PC-3 (cell line): ENCODE measurements at regions not wholly inside any gene's neighbourhood (a gene's known extent, or its start where the extent isn't known, plus 50 kb on each side); places are given as distances from the start of the nearest gene placed in this dataset.

Experiments used
- CTCF ChIP-seq: fragments of 300-600 bp; sonication (generic); conservative IDR thresholded peaks from 2 replicates; pipeline ENCODE4 v1.5.1; 2017; ENCODE audit warnings: antibody characterized with exemption, low read depth, mild to moderate bottlenecking, low read length
- EZH2 ChIP-seq: fragments of 300-600 bp; sonication (generic); IDR thresholded peaks from one replicate; pipeline ENCODE4 v1.6.1; 2017; ENCODE audit warnings: antibody characterized with exemption, mild to moderate bottlenecking, low read length; ENCODE audit not compliant: unreplicated experiment
- EZH2phosphoT487 ChIP-seq: fragments of 300-600 bp; sonication (generic); IDR thresholded peaks from 2 replicates; pipeline ENCODE4 v1.6.1; 2018; ENCODE audit warnings: mild to moderate bottlenecking, antibody characterized with exemption, low read length, borderline replicate concordance

DNA sequence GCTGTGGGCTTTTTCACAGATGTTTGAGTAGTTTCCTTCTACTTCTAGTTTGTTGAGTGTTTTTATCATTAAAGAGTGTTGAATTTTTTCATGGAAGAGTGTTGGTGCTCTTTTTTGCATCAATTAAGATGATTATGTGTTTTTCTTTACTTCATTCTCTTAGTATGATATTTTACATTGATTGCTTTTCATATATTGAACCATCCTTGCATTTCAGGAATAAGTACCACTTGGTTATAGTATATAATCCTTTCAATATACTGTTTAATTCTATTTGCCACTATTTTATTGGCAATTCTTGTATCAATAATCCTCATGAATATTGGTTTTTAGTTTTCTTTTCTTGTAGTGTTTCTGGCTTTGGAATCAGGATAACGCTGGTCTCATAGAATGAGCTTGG, 113.7 kb upstream of the PRDM1 start:
- no peak for TF ChIP-seq CTCF
- TF ChIP-seq EZH2 = no peak
- TF ChIP-seq EZH2phosphoT487 = no peak
